ENCODE measurements at regions not wholly inside any gene's neighbourhood (a gene's known extent, or its start where the extent isn't known, plus 50 kb on each side); places are given as distances from the start of the nearest gene placed in this dataset.

- Histone ChIP-seq H3K36me3 (replicated peaks; ENCODE audit: insufficient read depth, low read depth) (no peaks in the 10 kb centered on the region), H3K4me1 (ENCODE audit: insufficient read depth) (peaks cover 12% of the 10 kb centered on the region), H3K4me3 (no peak overlapping the region), H3K79me2 (no peaks in the 10 kb centered on the region), H2AFZ (no peak overlapping the region), H3K27ac (no peak overlapping the region), H3K9me2 (replicated peaks; ENCODE audit: insufficient read depth) (no peaks in the 10 kb centered on the region), H3K9me3 (ENCODE audit: low read depth) (no peaks in the 10 kb centered on the region), H4K20me1 (ENCODE audit: insufficient read depth, poor library complexity, severe bottlenecking) (no peaks in the 10 kb centered on the region), H3K27me3 (no peaks in the 10 kb centered on the region), H3K4me2 (no peak overlapping the region)
- 63% methylated on average over 6 of the region's 6 CpGs for WGBS (ENCODE audit: low lambda C conversion rate, missing lambda C conversion rate)
- TF ChIP-seq EZH2phosphoT487 (IDR thresholded peaks at IDR 0.05; ENCODE audit: low read depth, severe bottlenecking, unreplicated experiment) (no peak), EZH2 (IDR thresholded peaks at IDR 0.05; ENCODE audit: borderline replicate concordance) (no peak), CTCF (IDR thresholded peaks at IDR 0.05; ENCODE audit: poor library complexity) (no peak)
- DNase-seq (ENCODE audit: low spot score): no peak
These were observed 100.7 kb upstream of the STX18 start for GRCh38 chr4:4642496-4643000.

GRCh38 chr4:4641661-4642495 is 100.0 kb upstream of the STX18 start:
- TF ChIP-seq CTCF (IDR thresholded peaks at IDR 0.05; ENCODE audit: poor library complexity) (no peak), EZH2phosphoT487 (IDR thresholded peaks at IDR 0.05; ENCODE audit: low read depth, severe bottlenecking, unreplicated experiment) (no peak), EZH2 (IDR thresholded peaks at IDR 0.05; ENCODE audit: borderline replicate concordance) (no peak)
- DNase-seq (ENCODE audit: low spot score): no peak
- H3K27me3 ChIP-seq: no peaks in the 10 kb centered on the region
- peaks cover 12% of the 10 kb centered on the region for H3K4me1 ChIP-seq (ENCODE audit: insufficient read depth)
- H4K20me1 ChIP-seq (ENCODE audit: insufficient read depth, poor library complexity, severe bottlenecking): no peaks in the 10 kb centered on the region
- no peaks in the 10 kb centered on the region for H3K9me2 ChIP-seq (replicated peaks; ENCODE audit: insufficient read depth)
- peak overlapping the region; percentile 47 for H2AFZ ChIP-seq
- no peaks in the 10 kb centered on the region for H3K36me3 ChIP-seq (replicated peaks; ENCODE audit: insufficient read depth, low read depth)
- no peaks in the 10 kb centered on the region for H3K9me3 ChIP-seq (ENCODE audit: low read depth)
- H3K4me2 ChIP-seq: peak overlapping the region; percentile 59
- H3K4me3 ChIP-seq: no peak overlapping the region
- WGBS (ENCODE audit: low lambda C conversion rate, missing lambda C conversion rate): 54% methylated on average over 21 of the region's 23 CpGs
- no peaks in the 10 kb centered on the region for H3K79me2 ChIP-seq
- H3K27ac ChIP-seq: no peak overlapping the region

- peaks cover 12% of the 10 kb centered on the region for H3K4me1 ChIP-seq (ENCODE audit: insufficient read depth)
- peak overlapping the region; percentile 52 for H2AFZ ChIP-seq
- peak overlapping the region; percentile 59 for H3K4me2 ChIP-seq
- TF ChIP-seq EZH2 (IDR thresholded peaks at IDR 0.05; ENCODE audit: borderline replicate concordance) (no peak), EZH2phosphoT487 (IDR thresholded peaks at IDR 0.05; ENCODE audit: low read depth, severe bottlenecking, unreplicated experiment) (no peak), CTCF (IDR thresholded peaks at IDR 0.05; ENCODE audit: poor library complexity) (no peak)
- no peaks in the 10 kb centered on the region for H3K9me3 ChIP-seq (ENCODE audit: low read depth)
- WGBS (ENCODE audit: low lambda C conversion rate, missing lambda C conversion rate): 49% methylated on average over 8 of the region's 8 CpGs
- no peak overlapping the region for H3K4me3 ChIP-seq
- no peaks in the 10 kb centered on the region for H3K79me2 ChIP-seq
- no peaks in the 10 kb centered on the region for H4K20me1 ChIP-seq (ENCODE audit: insufficient read depth, poor library complexity, severe bottlenecking)
- no peaks in the 10 kb centered on the region for H3K36me3 ChIP-seq (replicated peaks; ENCODE audit: insufficient read depth, low read depth)
- no peak overlapping the region for H3K27ac ChIP-seq
- DNase-seq (ENCODE audit: low spot score): no peak
- no peaks in the 10 kb centered on the region for H3K9me2 ChIP-seq (replicated peaks; ENCODE audit: insufficient read depth)
- no peaks in the 10 kb centered on the region for H3K27me3 ChIP-seq
These were observed 99.4 kb upstream of the STX18 start for GRCh38 chr4:4641254-4641653.

Measured in hepatocyte (in vitro differentiated cells).